HG02943 (cell line): ENCODE measurements at regions not wholly inside any gene's neighbourhood (a gene's known extent, or its start where the extent isn't known, plus 50 kb on each side); places are given as distances from the start of the nearest gene placed in this dataset.
A peak's percentile ranks its signal among the peaks of the same experiment; 100 is the strongest.
"Not testable (repeated sequence)": the region's sequence is repeated elsewhere in the genome, so short reads cannot be mapped to it uniquely, and the experiment has no call there.

Source experiments
- ATAC-seq: cut with Tn5 transposase; IDR thresholded peaks from one replicate; pipeline ENCODE4 v1.9.1; 2021; ENCODE audit warnings: mild to moderate bottlenecking, low read depth, moderate library complexity; ENCODE audit not compliant: unreplicated experiment

DNA sequence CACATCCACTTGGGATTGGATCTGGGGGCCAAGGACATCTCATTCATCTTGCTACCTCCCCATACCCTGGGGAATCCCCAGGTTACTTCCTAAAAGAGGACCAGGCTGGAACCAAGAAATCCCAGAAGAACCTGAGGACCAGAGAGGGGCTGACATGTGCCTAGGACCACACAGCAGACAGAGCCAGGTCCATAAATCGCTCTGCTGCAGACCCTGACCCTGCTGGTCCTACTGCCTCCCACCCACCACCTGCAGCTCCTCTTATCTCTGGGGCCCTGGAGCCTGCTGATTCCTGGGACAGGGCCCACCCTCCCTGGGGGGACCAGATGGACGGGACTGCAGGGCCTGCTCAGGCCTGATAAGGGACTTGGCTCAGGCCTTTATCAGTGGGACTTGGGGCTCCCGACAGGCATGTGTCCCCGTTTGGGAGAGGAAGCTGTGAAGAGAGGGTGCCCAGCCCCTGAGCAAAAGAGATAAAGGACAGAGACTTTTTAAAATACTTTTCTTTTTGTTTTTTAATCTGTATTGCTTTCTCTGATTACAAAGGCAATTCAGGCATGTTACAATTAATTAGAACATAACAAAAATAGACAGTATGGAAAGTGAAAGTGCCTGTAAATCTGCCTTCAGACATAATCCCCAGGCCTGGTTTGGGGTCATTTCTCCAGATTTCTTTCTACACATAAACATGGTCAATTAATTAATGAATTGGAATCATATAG is 101.3 kb upstream of the LARP1 start:
- no peak for ATAC-seq

DNA sequence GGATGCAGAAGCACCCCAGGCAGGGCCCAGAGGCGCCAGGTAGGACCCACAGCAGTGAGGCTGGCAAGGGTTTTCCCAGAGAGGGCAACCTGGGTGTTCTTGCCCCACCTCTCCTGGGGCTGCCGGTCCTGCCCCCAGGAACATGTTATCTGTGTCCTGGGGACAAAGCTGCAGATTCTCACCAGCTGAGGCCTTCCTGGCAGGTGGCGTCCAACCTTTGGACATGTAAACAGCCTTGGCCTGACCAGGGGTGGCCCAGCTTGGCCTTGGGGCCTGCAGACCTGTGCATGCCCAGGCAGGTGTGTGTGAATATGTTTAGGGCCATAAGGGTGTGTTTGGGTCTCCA is 101.8 kb upstream of the LARP1 start:
- ATAC-seq = no peak

- ATAC-seq = no peak
These were observed 102.3 kb upstream of the LARP1 start for GRCh38 chr5:154652746-154653417.

DNA sequence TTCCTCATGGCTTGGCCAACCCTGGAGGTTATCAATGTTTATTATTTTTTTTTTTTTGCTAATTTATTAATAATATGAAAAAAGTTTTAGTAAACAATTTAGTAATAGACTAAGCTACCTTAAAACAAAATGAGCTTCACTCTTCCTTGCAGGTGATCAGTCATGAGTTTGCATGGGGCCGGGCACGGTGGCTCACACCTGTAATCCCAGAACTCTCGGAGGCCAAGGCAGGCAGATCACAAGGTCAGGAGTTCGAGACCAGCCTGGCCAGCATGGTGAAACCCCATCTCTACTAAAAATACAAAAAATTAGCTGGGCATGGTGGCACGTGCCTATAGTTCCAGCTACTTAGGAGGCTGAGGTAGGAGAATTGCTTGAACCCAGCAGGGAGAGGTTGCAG is 103.4 kb upstream of the LARP1 start:
- not testable (repeated sequence) for ATAC-seq

GRCh38 chr5:154648706-154649105 is 106.5 kb upstream of the LARP1 start:
- no peak for ATAC-seq

- ATAC-seq = no peak
These were observed 106.9 kb upstream of the LARP1 start for GRCh38 chr5:154648229-154648628.

- peak; percentile 11 for ATAC-seq
These were observed 107.4 kb upstream of the LARP1 start for GRCh38 chr5:154647761-154648145.

DNA sequence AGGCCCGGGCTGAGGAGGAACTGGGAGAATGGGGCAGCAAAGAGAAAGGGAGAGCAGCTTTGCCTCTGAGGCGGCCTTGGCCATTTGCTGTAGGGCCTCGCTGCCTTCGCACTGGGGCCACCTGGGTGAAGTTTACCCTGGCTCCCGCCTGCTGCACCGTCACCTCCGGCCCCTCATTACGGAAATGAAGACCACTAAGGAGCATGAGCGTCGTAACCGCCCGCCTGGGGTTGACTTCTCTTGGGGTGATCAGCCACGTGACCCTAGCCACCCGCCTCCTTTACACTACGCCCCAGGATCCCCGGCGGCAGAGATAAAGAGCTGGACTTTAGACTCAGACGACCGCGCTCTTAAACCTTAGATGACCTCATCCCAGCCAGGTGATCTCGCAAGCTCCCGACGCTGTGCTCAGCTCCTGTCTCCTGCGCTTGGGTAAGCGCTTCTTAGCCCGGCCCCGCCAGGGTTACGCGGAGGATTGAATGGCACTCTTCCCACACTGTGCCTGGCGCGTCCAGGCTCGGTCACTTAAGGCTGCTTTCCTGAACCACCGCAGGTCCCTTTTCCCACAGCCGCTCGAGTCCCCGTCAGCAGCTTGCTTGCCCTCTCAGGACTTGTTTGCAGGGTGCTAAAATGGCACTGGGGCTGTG is 107.9 kb upstream of the LARP1 start:
- peak; percentile 92 for ATAC-seq

DNA sequence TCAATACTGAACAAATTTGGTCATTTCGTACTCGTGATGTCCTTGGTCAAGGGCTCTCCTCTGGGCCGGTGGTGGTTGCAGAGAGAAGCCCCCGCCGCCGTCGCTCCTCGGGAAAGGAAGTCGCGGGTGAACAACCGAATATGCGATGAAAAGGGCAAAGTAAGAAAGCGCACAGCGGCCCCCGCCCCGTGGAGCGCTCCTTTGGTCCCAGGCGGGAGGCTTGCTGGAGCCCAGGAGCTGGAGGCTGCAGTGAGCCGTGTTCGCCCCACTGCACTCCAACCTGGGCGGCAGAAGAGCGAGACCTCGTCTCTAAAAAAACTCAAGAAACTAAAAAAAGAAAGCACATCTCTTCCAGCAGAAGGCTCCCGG is 108.4 kb upstream of the LARP1 start:
- peak; percentile 10 for ATAC-seq

DNA sequence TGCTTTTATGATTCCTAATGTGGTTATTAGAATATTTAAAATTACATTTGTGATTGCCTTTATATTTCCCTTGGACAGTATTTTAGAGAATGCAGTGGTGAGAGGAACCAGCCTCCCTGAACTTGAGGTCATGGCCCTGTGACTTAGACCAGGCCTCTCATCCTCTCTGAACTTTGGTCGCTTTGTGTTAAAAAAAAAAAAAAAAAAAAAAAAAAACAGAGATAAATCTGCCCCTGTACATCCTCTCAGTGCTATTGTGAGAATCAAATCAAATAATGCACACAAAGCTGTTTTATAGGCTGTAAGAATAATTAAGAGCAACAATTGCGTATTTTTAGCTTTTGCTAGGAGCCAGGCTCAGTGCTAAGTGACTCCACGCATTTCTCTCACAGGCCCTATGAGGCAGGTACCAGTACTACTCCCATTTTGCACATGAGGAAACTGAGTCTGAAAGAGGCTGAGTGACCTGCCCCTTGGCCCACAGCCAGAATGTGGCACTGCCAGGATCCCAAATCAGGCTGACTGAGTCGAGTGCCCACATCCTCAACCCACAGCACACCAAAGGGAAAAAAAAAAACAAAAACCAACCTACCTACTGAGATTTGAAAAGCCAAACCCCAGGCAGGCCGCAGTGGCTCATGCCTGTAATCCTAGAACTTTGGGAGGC is 110.3 kb upstream of the LARP1 start:
- ATAC-seq = no peak

DNA sequence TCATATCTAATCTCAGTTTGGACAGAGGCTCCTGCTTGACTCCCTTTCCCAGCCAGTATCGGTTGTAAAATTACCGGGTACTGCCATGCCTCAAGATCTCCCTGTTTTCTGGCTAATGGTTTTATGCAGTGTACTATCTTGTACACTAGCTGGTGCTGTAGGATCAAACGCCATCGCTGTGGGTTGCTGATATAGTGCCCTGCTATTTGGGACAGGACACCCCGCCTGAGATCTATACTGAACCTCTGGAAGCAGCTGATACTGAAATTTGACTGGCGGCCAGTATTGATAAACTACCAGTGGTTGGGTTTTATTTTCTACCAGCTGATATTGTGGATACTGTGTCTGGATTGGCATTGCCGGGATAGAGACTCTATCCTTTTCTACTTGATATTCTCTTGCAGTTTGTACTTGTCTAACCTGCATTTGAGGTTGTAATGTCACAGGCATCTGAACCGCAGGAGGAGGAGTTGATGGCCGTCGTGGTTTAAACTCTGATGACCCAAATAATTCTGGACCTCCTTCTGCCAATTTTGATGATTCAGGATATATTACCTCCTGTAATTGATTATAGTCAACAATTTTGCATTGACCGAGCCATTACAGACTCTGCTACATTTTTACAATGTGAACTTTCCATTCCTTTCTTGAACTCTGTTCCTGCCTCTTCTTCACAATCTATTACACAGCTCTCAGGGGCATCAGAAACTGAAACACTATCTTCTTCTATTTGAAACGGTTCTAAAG is 112.5 kb upstream of the LARP1 start:
- ATAC-seq = no peak

- not testable (repeated sequence) for ATAC-seq
These were observed 114.9 kb upstream of the LARP1 start for GRCh38 chr5:154640213-154640831.

DNA sequence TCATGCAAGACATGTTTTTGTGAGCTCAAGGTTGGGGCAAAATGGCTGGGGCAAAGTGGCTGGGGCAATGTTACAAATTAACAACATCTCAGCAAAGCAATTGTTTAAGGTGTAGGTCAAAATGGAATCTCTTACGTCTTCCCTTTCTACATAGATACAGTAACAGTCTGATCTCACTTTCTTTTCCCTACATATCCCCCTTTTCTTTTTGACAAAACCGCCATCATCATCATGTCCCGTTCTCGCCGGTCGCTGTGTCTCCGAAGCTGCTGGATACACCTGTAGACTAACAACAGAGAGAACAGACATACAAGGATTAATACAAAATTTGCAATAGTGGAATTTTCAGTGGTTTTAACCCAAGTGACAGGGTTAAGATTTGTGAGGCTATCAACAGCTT is 118.4 kb upstream of the LARP1 start:
- ATAC-seq = not testable (repeated sequence)

DNA sequence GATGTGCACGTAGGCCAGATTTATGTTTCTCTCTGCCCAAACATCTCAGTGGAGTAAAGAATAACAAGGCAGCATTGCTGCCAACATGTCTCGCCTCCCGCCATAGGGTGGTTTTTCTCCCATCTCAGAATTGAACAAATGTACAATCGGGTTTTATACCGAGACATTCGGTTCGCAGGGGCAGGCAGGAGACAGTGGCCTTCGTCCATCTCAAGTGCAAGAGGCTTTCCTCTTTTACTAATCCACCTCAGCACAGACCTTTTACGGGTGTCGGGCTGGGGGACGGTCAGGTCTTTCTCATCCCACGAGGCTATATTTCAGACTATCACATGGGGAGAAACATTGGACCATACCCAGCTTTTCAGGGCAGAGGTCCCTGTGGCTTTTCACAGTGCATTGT is 118.9 kb upstream of the LARP1 start:
- ATAC-seq = not testable (repeated sequence)

GRCh38 chr5:154633744-154634143 is 121.4 kb upstream of the LARP1 start:
- ATAC-seq = not testable (repeated sequence)

GRCh38 chr5:154631141-154631540 is 124.0 kb upstream of the LARP1 start:
- no peak for ATAC-seq

DNA sequence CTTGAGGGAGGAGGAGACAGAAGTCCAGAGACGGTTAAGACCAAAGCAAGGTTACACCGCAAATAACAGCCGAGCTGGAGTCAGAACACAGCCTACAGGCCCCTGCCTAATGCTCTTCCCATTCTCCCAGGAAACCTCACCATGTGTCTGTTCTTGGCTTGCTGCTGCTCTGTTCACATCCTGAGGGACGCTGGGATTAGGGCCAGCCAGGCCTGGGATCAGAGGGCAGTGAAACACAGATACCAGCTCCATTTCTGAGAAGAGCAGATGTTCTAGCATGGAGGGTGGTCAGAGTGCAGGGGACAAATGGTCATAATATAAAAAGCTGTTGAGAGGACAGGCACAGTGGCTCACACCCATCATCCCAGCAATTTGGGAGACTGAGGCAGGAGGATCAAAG is 124.8 kb upstream of the LARP1 start:
- no peak for ATAC-seq

- ATAC-seq = no peak
These were observed 126.5 kb upstream of the LARP1 start for GRCh38 chr5:154628685-154629084.

- no peak for ATAC-seq
These were observed 127.2 kb upstream of the LARP1 start for GRCh38 chr5:154627698-154628678.
